HG03097 (cell line): ENCODE measurements at regions not wholly inside any gene's neighbourhood (a gene's known extent, or its start where the extent isn't known, plus 50 kb on each side); places are given as distances from the start of the nearest gene placed in this dataset.

Experiments used
- ATAC-seq: cut with Tn5 transposase; IDR thresholded peaks from one replicate; pipeline ENCODE4 v1.9.1; 2021; ENCODE audit not compliant: unreplicated experiment, low FRiP score

DNA sequence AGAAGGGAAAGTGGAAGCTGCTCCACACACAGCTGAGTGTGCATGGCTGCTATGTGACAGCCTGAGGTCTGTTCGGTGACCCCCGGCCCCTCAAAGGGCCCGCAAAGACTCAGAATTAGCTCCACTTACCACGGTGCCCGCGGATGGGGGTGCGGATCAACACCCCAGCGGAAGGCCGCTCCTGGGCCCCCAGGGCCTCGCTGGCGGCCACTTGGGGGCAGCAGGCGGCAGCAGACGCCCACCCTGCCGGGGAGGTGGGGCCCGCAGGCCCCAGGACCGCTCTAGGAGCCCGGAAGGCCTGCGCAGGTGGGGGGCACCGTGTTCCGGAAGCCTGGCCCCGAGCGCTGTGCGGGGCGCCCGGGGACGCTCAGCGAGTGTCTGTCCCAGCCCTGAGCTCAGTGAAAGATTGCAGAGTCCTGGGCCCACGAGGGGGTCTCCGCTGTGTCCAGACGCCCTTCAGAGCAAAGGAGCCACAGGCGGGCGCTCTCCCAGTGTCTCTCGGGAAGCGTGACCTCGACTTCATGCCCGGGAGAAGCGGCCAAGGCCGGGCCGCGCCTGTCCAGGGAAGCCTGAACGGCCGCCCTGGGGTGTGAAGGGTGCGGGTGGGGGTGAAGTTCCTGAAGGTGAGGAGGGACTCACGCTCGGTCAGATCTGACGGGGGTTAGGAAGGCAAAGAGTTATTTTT, 118.7 kb downstream of the VAPA start:
- no peak for ATAC-seq

DNA sequence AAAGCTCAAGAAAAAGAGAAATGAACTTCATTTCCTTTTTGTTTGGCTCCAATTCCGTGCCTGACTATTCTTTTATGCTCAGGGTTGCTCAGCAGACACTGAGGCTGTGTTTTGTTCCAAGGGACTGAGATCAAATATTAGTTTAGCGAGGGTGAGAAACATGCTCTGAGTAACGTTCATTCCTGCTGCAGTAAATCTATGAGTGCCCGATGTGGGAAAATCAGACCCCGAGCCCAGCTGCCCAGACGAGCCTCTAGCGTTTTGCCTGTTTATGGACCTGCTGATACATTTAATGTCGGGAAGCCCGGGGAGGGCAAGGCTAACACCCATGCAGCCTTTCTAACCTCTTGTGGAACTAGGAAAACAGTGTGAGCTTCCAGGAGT, 119.2 kb downstream of the VAPA start:
- ATAC-seq: no peak

GRCh38 chr18:10035281-10035991, 121.6 kb downstream of the VAPA start:
- ATAC-seq: no peak

GRCh38 chr18:10036479-10036878, 122.7 kb downstream of the VAPA start:
- no peak for ATAC-seq

GRCh38 chr18:10037181-10037580, 123.4 kb downstream of the VAPA start:
- no peak for ATAC-seq

DNA sequence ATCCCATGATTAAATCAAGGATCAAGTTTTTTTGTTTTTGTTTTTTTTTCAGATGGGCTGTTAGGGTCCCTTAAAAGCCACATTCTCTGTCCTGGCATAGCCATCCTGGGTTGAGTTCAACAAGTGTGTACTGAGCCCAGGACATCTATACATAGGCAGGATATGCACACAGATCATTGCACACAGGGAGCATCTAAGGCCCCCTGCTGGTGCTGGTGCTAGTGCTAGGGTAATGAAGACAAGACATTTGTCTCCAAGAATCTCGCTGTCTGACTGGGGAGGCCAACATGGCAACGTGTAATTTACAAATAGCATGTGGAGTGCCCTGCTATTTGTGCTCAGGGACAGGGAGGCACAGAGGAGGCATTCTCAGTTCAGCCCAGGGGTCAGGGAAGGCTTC, 124.5 kb downstream of the VAPA start:
- ATAC-seq: no peak

- ATAC-seq: no peak
These were observed 126.6 kb downstream of the VAPA start for GRCh38 chr18:10040287-10041011.

- no peak for ATAC-seq
These were observed 127.4 kb downstream of the VAPA start for GRCh38 chr18:10041180-10041579.

DNA sequence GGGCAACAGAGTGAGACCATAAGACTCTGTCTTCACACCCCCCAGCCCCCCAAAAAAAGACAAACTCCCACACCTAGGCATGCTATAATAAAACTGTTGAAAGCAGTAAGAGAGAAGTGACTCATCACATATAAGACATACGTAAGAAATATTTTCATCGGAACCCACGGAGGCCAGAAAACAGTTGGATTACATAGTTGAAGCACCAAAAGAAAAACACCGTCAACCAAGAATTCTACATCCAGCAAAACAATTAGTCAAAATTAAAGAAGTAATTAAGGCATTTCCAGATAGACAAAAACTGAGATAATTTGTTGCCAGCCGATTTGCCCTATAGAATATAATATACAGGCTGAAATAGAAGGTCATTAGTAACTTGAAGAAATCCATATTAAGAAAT, 128.7 kb downstream of the VAPA start:
- no peak for ATAC-seq

- ATAC-seq: no peak
These were observed 130.2 kb downstream of the VAPA start for GRCh38 chr18:10044054-10044453.

DNA sequence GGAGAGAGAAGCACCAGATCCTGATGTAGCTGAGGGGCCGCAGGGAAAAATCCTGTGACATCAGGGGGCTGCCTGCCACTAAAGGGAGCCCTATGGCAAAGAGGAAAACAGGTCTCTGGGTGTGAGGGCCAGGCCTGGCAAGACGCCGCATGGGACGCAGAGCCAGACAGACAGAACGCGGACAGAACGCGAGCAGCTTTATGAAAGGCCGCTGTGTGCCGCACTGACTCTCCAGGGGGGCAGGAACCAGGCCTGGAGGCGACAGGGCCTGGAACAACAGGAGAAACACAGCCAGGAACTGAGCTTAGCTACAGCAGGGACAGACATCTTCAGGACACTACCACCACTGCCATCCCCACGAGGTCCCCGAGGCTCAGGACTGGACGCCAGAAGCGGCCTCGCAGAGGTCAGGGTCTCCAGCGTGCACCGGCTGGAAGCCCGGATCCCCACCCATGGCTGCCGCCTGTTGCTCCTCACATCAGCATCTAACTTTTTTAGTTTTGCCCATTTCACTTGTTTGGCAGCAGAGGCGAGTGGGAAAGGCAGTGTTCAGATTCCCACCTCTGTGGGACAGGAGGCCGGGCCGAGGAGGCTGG, 131.6 kb downstream of the VAPA start:
- ATAC-seq: no peak

GRCh38 chr18:10046178-10046807, 132.5 kb downstream of the VAPA start:
- ATAC-seq: no peak

DNA sequence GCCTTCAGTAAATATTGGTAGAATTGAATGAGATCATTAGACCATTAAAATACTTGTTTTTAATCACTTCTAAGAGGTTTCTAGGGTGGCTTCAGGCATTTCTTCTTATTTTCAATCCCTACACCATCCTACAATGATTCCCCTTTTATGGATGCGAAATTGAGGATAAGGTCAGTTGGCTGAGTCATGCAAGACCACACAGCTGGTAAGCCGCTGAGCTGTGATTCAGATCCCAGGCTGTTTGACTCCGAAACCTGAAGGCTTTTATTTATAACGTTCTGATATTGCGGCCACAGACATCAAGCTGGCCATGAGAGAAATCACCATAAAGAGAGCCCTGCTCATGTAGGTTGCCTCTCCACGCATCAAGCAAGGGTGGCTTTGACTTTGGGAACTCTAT, 133.4 kb downstream of the VAPA start:
- no peak for ATAC-seq

- ATAC-seq: no peak
These were observed 135.9 kb downstream of the VAPA start for GRCh38 chr18:10049747-10050146.

- no peak for ATAC-seq
These were observed 137.1 kb downstream of the VAPA start for GRCh38 chr18:10050956-10051355.

GRCh38 chr18:10051877-10052631, 138.2 kb downstream of the VAPA start:
- ATAC-seq: no peak

- ATAC-seq: no peak
These were observed 139.1 kb downstream of the VAPA start for GRCh38 chr18:10052871-10053270.

- no peak for ATAC-seq
These were observed 140.0 kb downstream of the VAPA start for GRCh38 chr18:10053861-10054260.

- ATAC-seq: no peak
These were observed 140.6 kb downstream of the VAPA start for GRCh38 chr18:10054366-10054765.

GRCh38 chr18:10055125-10055750, 141.4 kb downstream of the VAPA start:
- no peak for ATAC-seq
